Activated naive CD8-positive, alpha-beta T cell treated with anti-CD3 and anti-CD28 coated beads, Interleukin-2, amount 10 ng/mL, durations not matched to agents 7 days and 5 days (primary cell): ENCODE measurements at regions not wholly inside any gene's neighbourhood (a gene's known extent, or its start where the extent isn't known, plus 50 kb on each side); places are given as distances from the start of the nearest gene placed in this dataset.

Source experiments
- ATAC-seq: fragments of 150-1000 bp; cut with Tn5 transposase; one replicate; pipeline ENCODE4 v1.10.0; 2021; ENCODE audit warnings: low read depth, moderate library complexity
- POLR2A ChIA-PET: fragments of 350-600 bp; sonication (Branson Sonifier 250); formaldehyde crosslinking; loops from one replicate; lab custom pipeline; 2021; ENCODE audit warnings: antibody characterized with exemption; lab: Charles Lee
- DNase-seq: peaks from one replicate; pipeline ENCODE4 v3.0.0; 2021
- H3K27ac Mint-ChIP-seq: one replicate; pipeline ENCODE4 v1.8.0; 2022; ENCODE audit warnings: mild to moderate bottlenecking, mixed read lengths
- H3K27me3 Mint-ChIP-seq: one replicate; pipeline ENCODE4 v1.8.0; 2022; ENCODE audit warnings: mild to moderate bottlenecking, moderate library complexity, mixed read lengths
- H3K36me3 Mint-ChIP-seq: one replicate; pipeline ENCODE4 v1.8.0; 2021; ENCODE audit warnings: mild to moderate bottlenecking, mixed read lengths
- H3K4me1 Mint-ChIP-seq: one replicate; pipeline ENCODE4 v1.8.0; 2021; ENCODE audit warnings: mixed read lengths
- H3K4me3 Mint-ChIP-seq: one replicate; pipeline ENCODE4 v1.8.0; 2022; ENCODE audit warnings: mild to moderate bottlenecking, moderate library complexity, mixed read lengths
- H3K9me3 Mint-ChIP-seq: one replicate; pipeline ENCODE4 v1.8.0; 2021; ENCODE audit warnings: mixed read lengths

- Mint-ChIP-seq H3K4me3 (no peak overlapping the region), H3K4me1 (no peaks in the 10 kb centered on the region), H3K9me3 (peaks cover 14% of the 10 kb centered on the region), H3K36me3 (peaks cover 5% of the 10 kb centered on the region), H3K27me3 (peaks cover 20% of the 10 kb centered on the region), H3K27ac (no peak overlapping the region)
- DNase-seq (peak; percentile 7), ATAC-seq (no peak)
- POLR2A ChIA-PET: no interaction called here
Observed at GRCh38 chr22:19645391-19645790, 68.9 kb upstream of the SEPTIN5 start.

- ATAC-seq (no peak), DNase-seq (no peak)
- Mint-ChIP-seq H3K4me1 (no peaks in the 10 kb centered on the region), H3K27me3 (peaks cover 25% of the 10 kb centered on the region), H3K27ac (no peak overlapping the region), H3K9me3 (peaks cover 15% of the 10 kb centered on the region), H3K4me3 (no peak overlapping the region), H3K36me3 (peaks cover 5% of the 10 kb centered on the region)
- POLR2A ChIA-PET: no interaction called here
Observed at GRCh38 chr22:19645905-19646304, 68.4 kb upstream of the SEPTIN5 start.

- Mint-ChIP-seq H3K27ac (no peak overlapping the region), H3K36me3 (peaks cover 5% of the 10 kb centered on the region), H3K4me1 (no peaks in the 10 kb centered on the region), H3K27me3 (peaks cover 30% of the 10 kb centered on the region), H3K9me3 (peaks cover 15% of the 10 kb centered on the region), H3K4me3 (no peak overlapping the region)
- DNase-seq: no peak
- POLR2A ChIA-PET: no interaction called here
- no peak for ATAC-seq
Observed at GRCh38 chr22:19646383-19646782, 67.9 kb upstream of the SEPTIN5 start.

- no peak for ATAC-seq
- no peak for DNase-seq
- Mint-ChIP-seq H3K36me3 (peaks cover 5% of the 10 kb centered on the region), H3K27me3 (peaks cover 45% of the 10 kb centered on the region), H3K4me1 (no peaks in the 10 kb centered on the region), H3K27ac (no peak overlapping the region), H3K9me3 (peaks cover 15% of the 10 kb centered on the region), H3K4me3 (no peak overlapping the region)
- POLR2A ChIA-PET: no interaction called here
Observed at GRCh38 chr22:19648419-19648929, 65.8 kb upstream of the SEPTIN5 start.

- Mint-ChIP-seq H3K27me3 (peaks cover 41% of the 10 kb centered on the region), H3K27ac (no peak overlapping the region), H3K4me3 (no peak overlapping the region), H3K4me1 (no peaks in the 10 kb centered on the region), H3K36me3 (peaks cover 5% of the 10 kb centered on the region), H3K9me3 (peaks cover 14% of the 10 kb centered on the region)
- ATAC-seq (no peak), DNase-seq (no peak)
- POLR2A ChIA-PET: no interaction called here
Observed at GRCh38 chr22:19652316-19652715, 62.0 kb upstream of the SEPTIN5 start.

- Mint-ChIP-seq H3K9me3 (peaks cover 5% of the 10 kb centered on the region), H3K4me1 (no peaks in the 10 kb centered on the region), H3K4me3 (no peak overlapping the region), H3K36me3 (no peaks in the 10 kb centered on the region), H3K27me3 (peaks cover 39% of the 10 kb centered on the region), H3K27ac (no peak overlapping the region)
- no peak for DNase-seq
- POLR2A ChIA-PET: no interaction called here
- ATAC-seq: no peak
Observed at GRCh38 chr22:19654338-19654987, 59.8 kb upstream of the SEPTIN5 start.

- Mint-ChIP-seq H3K4me3 (no peak overlapping the region), H3K27ac (no peak overlapping the region), H3K9me3 (peaks cover 1% of the 10 kb centered on the region), H3K4me1 (no peaks in the 10 kb centered on the region), H3K36me3 (no peaks in the 10 kb centered on the region), H3K27me3 (peaks cover 30% of the 10 kb centered on the region)
- POLR2A ChIA-PET: no interaction called here
- no peak for ATAC-seq
- no peak for DNase-seq
Observed at GRCh38 chr22:19655399-19655798, 58.9 kb upstream of the SEPTIN5 start.

- POLR2A ChIA-PET: no interaction called here
- Mint-ChIP-seq H3K27me3 (peaks cover 17% of the 10 kb centered on the region), H3K9me3 (no peaks in the 10 kb centered on the region), H3K27ac (no peak overlapping the region), H3K36me3 (no peaks in the 10 kb centered on the region), H3K4me3 (no peak overlapping the region), H3K4me1 (no peaks in the 10 kb centered on the region)
- no peak for DNase-seq
- ATAC-seq: no peak
Observed at GRCh38 chr22:19656541-19657251, 57.6 kb upstream of the SEPTIN5 start.

GRCh38 chr22:19657252-19658056 lies 56.8 kb upstream of the SEPTIN5 start:
- Mint-ChIP-seq H3K27ac (no peak overlapping the region), H3K27me3 (peaks cover 10% of the 10 kb centered on the region), H3K36me3 (no peaks in the 10 kb centered on the region), H3K4me3 (no peak overlapping the region), H3K9me3 (no peaks in the 10 kb centered on the region), H3K4me1 (no peaks in the 10 kb centered on the region)
- ATAC-seq (no peak), DNase-seq (no peak)
- POLR2A ChIA-PET: no interaction called here

GRCh38 chr22:19658057-19658966 lies 56.0 kb upstream of the SEPTIN5 start:
- ATAC-seq: no peak
- Mint-ChIP-seq H3K4me3 (no peak overlapping the region), H3K4me1 (peaks cover 2% of the 10 kb centered on the region), H3K27me3 (peaks cover 6% of the 10 kb centered on the region), H3K27ac (no peak overlapping the region), H3K36me3 (no peaks in the 10 kb centered on the region), H3K9me3 (no peaks in the 10 kb centered on the region)
- DNase-seq: no peak
- POLR2A ChIA-PET: no interaction called here

GRCh38 chr22:19658967-19659804 lies 55.1 kb upstream of the SEPTIN5 start:
- POLR2A ChIA-PET: no interaction called here
- ATAC-seq (no peak), DNase-seq (no peak)
- H3K9me3 Mint-ChIP-seq: no peaks in the 10 kb centered on the region
- no peak overlapping the region for H3K27ac Mint-ChIP-seq
- H3K36me3 Mint-ChIP-seq: no peaks in the 10 kb centered on the region
- H3K4me1 Mint-ChIP-seq: peaks cover 2% of the 10 kb centered on the region
- no peak overlapping the region for H3K4me3 Mint-ChIP-seq
- peaks cover 5% of the 10 kb centered on the region for H3K27me3 Mint-ChIP-seq

GRCh38 chr22:19659805-19660345 lies 54.4 kb upstream of the SEPTIN5 start:
- POLR2A ChIA-PET: no interaction called here
- Mint-ChIP-seq H3K27ac (no peak overlapping the region), H3K36me3 (no peaks in the 10 kb centered on the region), H3K27me3 (peaks cover 9% of the 10 kb centered on the region), H3K9me3 (no peaks in the 10 kb centered on the region), H3K4me3 (no peak overlapping the region), H3K4me1 (peaks cover 2% of the 10 kb centered on the region)
- no peak for DNase-seq
- no peak for ATAC-seq
